K562 (cell line): ENCODE measurements at regions not wholly inside any gene's neighbourhood (a gene's known extent, or its start where the extent isn't known, plus 50 kb on each side); places are given as distances from the start of the nearest gene placed in this dataset.

ENCODE experiments used
- ATAC-seq: fragments of 200-7000 bp; cut with Tn5 transposase; 3 replicates; pipeline ENCODE4 v1.9.1; 2020; ENCODE audit warnings: moderate library complexity
- BruUV-seq: library from RNA; stranded (reverse); fragments of 400-500 nt; replicated peaks from 2 replicates; lab custom pipeline; 2021; lab: Mats Ljungman, UMichigan
- CTCF ChIA-PET: fragments of 300-600 bp; formaldehyde crosslinking; extraction: SDS; loops from one replicate; lab custom pipeline; 2021; ENCODE audit warnings: low intra/inter-chr PET ratio; lab: Yijun Ruan, JAX
- POLR2A ChIA-PET: fragments of 300-600, 350-650 bp; sonication (Branson Sonifier 250); formaldehyde crosslinking; extraction: SDS; loops from one replicate; lab custom pipeline; 2021; ENCODE audit warnings: antibody characterized with exemption, inconsistent platforms; lab: Yijun Ruan, JAX
- DNase-seq, 4 experiments: peaks; one replicate each; pipeline versions ENCODE4 v3.0.0 to v3.0.0-alpha.2; 2011 to 2018; ENCODE audit warnings: low spot score in 3 of 4, mixed read lengths in 3 of 4; ENCODE audit errors: extremely low read depth in 1 of 4
- FAIRE-seq: peaks from 2 replicates; lab custom pipeline; 2011; peaks lifted over from hg19 to GRCh38; lab: Jason Lieb, UNC
- H2AFZ ChIP-seq: 2 replicates; pipeline ENCODE4 v1.6.0; 2011; ENCODE audit warnings: low read depth, low read length, control low read depth, inconsistent platforms
- H3K27ac ChIP-seq: fragments of 200-600 bp; 3 replicates; pipeline ENCODE4 v1.8.0; 2011; ENCODE audit warnings: low read depth, mild to moderate bottlenecking, control low read depth, inconsistent platforms, low read length, moderate library complexity, mixed read lengths; ENCODE audit errors: extremely low read depth
- H3K27me3 ChIP-seq, 2 experiments: fragments of 300-600 bp in 1 of 2; 2 replicates in 1 of 2; 3 replicates in 1 of 2; pipeline versions ENCODE4 v1.6.0 to v1.8.0; 2011; ENCODE audit warnings: inconsistent platforms in 2 of 2, low read length in 2 of 2, mild to moderate bottlenecking in 1 of 2, mixed read lengths in 1 of 2, moderate library complexity in 1 of 2; ENCODE audit not compliant: control insufficient read depth in 2 of 2, insufficient read depth in 2 of 2
- H3K36me3 ChIP-seq: fragments of 300-600 bp; 3 replicates; pipeline ENCODE4 v1.8.0; 2011; ENCODE audit warnings: mild to moderate bottlenecking, low read length, inconsistent platforms; ENCODE audit not compliant: control insufficient read depth, insufficient read depth
- H3K4me1 ChIP-seq, 2 experiments: fragments of 200-600 bp in 1 of 2; replicated peaks in 1 of 2; 2 replicates in 1 of 2; 3 replicates in 1 of 2; pipeline versions ENCODE4 v1.5.1 to v1.8.0; 2011; ENCODE audit warnings: inconsistent platforms in 2 of 2, low read length in 2 of 2, mild to moderate bottlenecking in 1 of 2, mixed read lengths in 1 of 2, moderate library complexity in 1 of 2; ENCODE audit not compliant: control insufficient read depth in 2 of 2, insufficient read depth in 2 of 2
- H3K4me2 ChIP-seq: 2 replicates; pipeline ENCODE4 v1.6.1; 2011; ENCODE audit warnings: low read length, control low read depth, inconsistent platforms, mixed read lengths; ENCODE audit not compliant: insufficient read depth
- H3K4me3 ChIP-seq: fragments of 200-600 bp; sonication (generic), shearing (Covaris generic); 2 replicates; pipeline ENCODE4 v1.5.1; 2016; ENCODE audit warnings: control low read depth, inconsistent platforms
- H3K79me2 ChIP-seq: fragments of 200-600 bp; 3 replicates; pipeline ENCODE4 v1.8.0; 2011; ENCODE audit warnings: low read length, inconsistent platforms; ENCODE audit not compliant: control insufficient read depth, insufficient read depth
- H3K9ac ChIP-seq, 2 experiments: 2 replicates each; pipeline versions ENCODE4 v1.6.0 to v1.6.1; 2011; ENCODE audit warnings: low read depth in 2 of 2, low read length in 2 of 2, control low read depth in 1 of 2, inconsistent platforms in 1 of 2, mild to moderate bottlenecking in 1 of 2, mixed read lengths in 1 of 2; ENCODE audit not compliant: insufficient read depth in 1 of 2
- H3K9me1 ChIP-seq: one replicate; pipeline ENCODE4 v1.6.0; 2011; ENCODE audit warnings: inconsistent platforms, mild to moderate bottlenecking, low read length, moderate library complexity; ENCODE audit not compliant: control insufficient read depth, insufficient read depth
- H3K9me3 ChIP-seq: replicated peaks from 2 replicates; pipeline ENCODE4 v1.5.1; 2011; ENCODE audit warnings: low read depth, low read length, inconsistent platforms; ENCODE audit not compliant: control insufficient read depth, insufficient read depth
- H4K20me1 ChIP-seq: replicated peaks from 2 replicates; pipeline ENCODE4 v1.6.1; 2011; ENCODE audit warnings: low read length, inconsistent platforms, mixed read lengths; ENCODE audit not compliant: control insufficient read depth, insufficient read depth
- FOXK1 ChIP-seq: sonication (generic); formaldehyde crosslinking; IDR thresholded peaks from 2 replicates; pipeline ENCODE4 v1.8.0; 2022; ENCODE audit warnings: missing genetic modification reagents, mild to moderate bottlenecking, borderline replicate concordance
- GATA2 ChIP-seq: sonication (generic); formaldehyde crosslinking; IDR thresholded peaks from 2 replicates; pipeline ENCODE4 v1.4.0; 2020; ENCODE audit warnings: mild to moderate bottlenecking, missing genetic modification reagents
- GTF2F1 ChIP-seq: IDR thresholded peaks from 2 replicates; pipeline ENCODE4 v1.6.1; 2011; ENCODE audit warnings: low read depth, low read length, improper control_type of control experiment
- LEF1 ChIP-seq: fragments of 450-650 bp; IDR thresholded peaks from 2 replicates; pipeline ENCODE4 v1.6.1; 2016; ENCODE audit warnings: mild to moderate bottlenecking
- MCM5 ChIP-seq: fragments of 450-650 bp; IDR thresholded peaks from 2 replicates; pipeline ENCODE4 v1.6.1; 2016; ENCODE audit warnings: low read depth
- SRSF9 ChIP-seq: fragments of 200-400 bp; formaldehyde crosslinking; IDR thresholded peaks from 2 replicates; pipeline ENCODE4 v1.6.1; 2017; ENCODE audit warnings: low read depth, low read length, borderline replicate concordance
- ZFP30 ChIP-seq: fragments of 250-450 bp; sonication (Bioruptor Pico); IDR thresholded peaks from 2 replicates; pipeline ENCODE4 v1.8.0; 2022; ENCODE audit warnings: moderate library complexity, mild to moderate bottlenecking, inconsistent platforms, borderline replicate concordance
- ZNF146 ChIP-seq: IDR thresholded peaks from one replicate; pipeline ENCODE4 v1.6.1; 2018; ENCODE audit warnings: missing compliant biosample characterization; ENCODE audit not compliant: unreplicated experiment
- ZNF830 ChIP-seq: fragments of 250-450 bp; sonication (Bioruptor Pico); IDR thresholded peaks from 2 replicates; pipeline ENCODE4 v1.5.0; 2021; ENCODE audit warnings: mild to moderate bottlenecking
- WGBS: fragments of 100-300 bp; shearing (Covaris generic); methylation state at CpG from one replicate; pipeline ENCODE4 v1.1.6; 2016; ENCODE audit warnings: low coverage, mixed read lengths; ENCODE audit not compliant: insufficient coverage; ENCODE audit errors: missing lambda C conversion rate; 5-methylcytosine and 5-hydroxymethylcytosine counted together
- in situ Hi-C: fragments of 300-500 bp; cut with MboI; formaldehyde crosslinking; loops from 4 replicates; pipeline ENCODE4 v1.15.0; 2018; ENCODE audit warnings: inconsistent platforms, mixed read lengths
- intact Hi-C: fragments of 100-400 bp; cut with micrococcal nuclease; formaldehyde crosslinking; loops from 2 replicates; pipeline ENCODE4 v1.14.2; 2022

DNA sequence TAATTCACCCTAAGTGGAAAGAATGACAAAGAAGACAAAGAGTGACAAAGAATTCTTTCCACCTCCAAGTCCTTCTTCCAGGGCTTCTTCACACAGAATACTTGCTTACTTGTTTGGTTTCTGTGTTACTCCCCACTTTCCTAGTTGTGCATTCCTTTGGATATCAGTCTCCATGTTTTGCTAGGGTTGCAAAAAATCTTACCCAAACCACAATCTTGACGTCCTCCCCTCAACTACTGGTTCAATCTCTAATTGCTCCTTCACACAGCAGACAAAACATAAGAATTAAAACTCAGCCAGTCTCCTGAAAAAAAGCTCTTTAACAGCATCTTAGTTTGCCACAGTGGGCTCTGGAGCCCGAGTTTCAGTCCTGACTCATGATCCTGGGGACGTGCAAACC lies 297.6 kb upstream of the CHRNA7 start:
- FAIRE-seq: no peak
- no peak overlapping the region for H3K4me3 ChIP-seq
- H3K36me3 ChIP-seq: no peaks in the 10 kb centered on the region
- H2AFZ ChIP-seq: no peak overlapping the region
- no peaks in the 10 kb centered on the region for H3K27me3 ChIP-seq
- 0% methylated on average over 3 of the region's 3 CpGs for WGBS
- ChIA-PET CTCF (no interaction called here), POLR2A (no interaction called here)
- H3K4me1 ChIP-seq: no peaks in the 10 kb centered on the region
- no peak overlapping the region for H3K9ac ChIP-seq
- intact Hi-C loops: no loop called here
- H4K20me1 ChIP-seq: no peaks in the 10 kb centered on the region
- no peaks in the 10 kb centered on the region for H3K9me1 ChIP-seq
- H3K4me2 ChIP-seq: no peak overlapping the region
- no peak overlapping the region for H3K27ac ChIP-seq
- BruUV-seq: no TSS peak
- DNase-seq: no peak
- in situ Hi-C loops: no loop called here
- no peaks in the 10 kb centered on the region for H3K79me2 ChIP-seq
- TF ChIP-seq MCM5 (no peak), GATA2 (CRISPR knock-in tag) (no peak), FOXK1 (CRISPR knock-in tag) (no peak), SRSF9 (no peak), LEF1 (no peak), ZNF830 (CRISPR knock-in tag) (no peak), ZNF146 (CRISPR knock-in tag) (no peak), GTF2F1 (no peak)
- ATAC-seq: no peak
- H3K9me3 ChIP-seq: no peaks in the 10 kb centered on the region

DNA sequence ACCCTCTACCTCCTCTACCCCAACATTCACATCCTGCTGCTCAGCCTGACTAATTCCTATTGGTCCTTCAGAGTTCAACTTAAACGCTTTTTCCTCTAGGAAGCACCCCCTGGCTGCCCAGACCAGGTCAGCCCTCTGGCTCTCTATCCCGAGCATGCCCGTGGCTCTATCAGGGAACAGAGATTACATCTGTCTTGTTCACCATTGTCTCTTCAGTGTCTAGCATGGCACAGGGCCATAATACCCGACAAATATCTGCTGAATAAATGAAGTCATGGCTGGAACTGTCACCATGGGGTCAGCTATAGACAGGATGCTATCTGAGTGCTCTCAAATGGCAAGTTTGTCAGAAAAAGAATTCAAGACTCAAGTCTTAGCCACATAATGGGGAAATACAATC lies 296.9 kb upstream of the CHRNA7 start:
- CTCF ChIA-PET: no interaction called here
- WGBS: 2% methylated on average over 3 of the region's 4 CpGs
- intact Hi-C loops: no loop called here
- H3K36me3 ChIP-seq: no peaks in the 10 kb centered on the region
- ATAC-seq (no peak), FAIRE-seq (no peak), DNase-seq (no peak)
- H3K9ac ChIP-seq: no peak overlapping the region
- no peak overlapping the region for H2AFZ ChIP-seq
- BruUV-seq: no TSS peak
- in situ Hi-C loops: no loop called here
- no peaks in the 10 kb centered on the region for H3K9me1 ChIP-seq
- no peak overlapping the region for H3K4me3 ChIP-seq
- no peaks in the 10 kb centered on the region for H4K20me1 ChIP-seq
- no peak for TF ChIP-seq ZFP30
- H3K27ac ChIP-seq: no peak overlapping the region
- no peaks in the 10 kb centered on the region for H3K27me3 ChIP-seq
- POLR2A ChIA-PET: interaction anchor here (0.5 kb wide), 1 partner anchor 12 kb away, joined by 3 read pairs; no protein-coding TSS in a partner anchor
- no peaks in the 10 kb centered on the region for H3K9me3 ChIP-seq
- no peaks in the 10 kb centered on the region for H3K79me2 ChIP-seq
- no peaks in the 10 kb centered on the region for H3K4me1 ChIP-seq
- no peak overlapping the region for H3K4me2 ChIP-seq
